ENCODE measurements at regions not wholly inside any gene's neighbourhood (a gene's known extent, or its start where the extent isn't known, plus 50 kb on each side); places are given as distances from the start of the nearest gene placed in this dataset.

DNA sequence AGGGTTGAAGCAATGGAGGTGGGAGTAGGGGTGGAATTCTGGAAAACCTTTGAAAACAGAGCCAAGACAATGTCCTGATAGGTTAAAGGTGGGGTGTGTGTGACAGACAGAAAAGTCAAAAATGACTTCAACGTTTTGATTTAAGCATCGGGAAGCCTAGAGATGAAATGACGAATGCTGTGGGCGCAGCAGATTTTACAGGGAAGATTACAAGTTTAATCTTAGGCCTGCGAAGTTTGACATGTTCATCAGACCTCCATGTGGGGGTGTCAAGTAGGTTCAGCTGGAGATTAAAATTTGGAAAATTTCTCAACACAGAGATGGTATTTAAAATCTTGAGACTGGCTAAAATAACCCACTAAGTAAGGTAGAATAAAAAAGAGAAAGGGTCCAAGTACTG, 453.3 kb downstream of the TXNL1 start:
- TF ChIP-seq POLR2A (IDR thresholded peaks at IDR 0.05; ENCODE audit: low read depth, low read length) (no peak), TAF1 (IDR thresholded peaks at IDR 0.05; ENCODE audit: borderline replicate concordance, low read depth, low read length) (no peak)

Measured in GM12892 (cell line).